Neural cell (in vitro differentiated cells): ENCODE measurements at regions not wholly inside any gene's neighbourhood (a gene's known extent, or its start where the extent isn't known, plus 50 kb on each side); places are given as distances from the start of the nearest gene placed in this dataset.

Experiments used
- H2AFZ ChIP-seq: fragments of 200-600, 300-800 bp; sonication (generic), shearing (Covaris generic); 2 replicates; pipeline ENCODE4 v1.6.0; 2014; ENCODE audit warnings: low read depth, mild to moderate bottlenecking, antibody characterized with exemption, low read length, moderate library complexity
- H3F3A ChIP-seq: fragments of 200-600 bp; shearing (Covaris generic); 2 replicates; pipeline ENCODE4 v1.6.1; 2016; ENCODE audit warnings: mild to moderate bottlenecking, moderate library complexity, mixed read lengths, antibody characterized with exemption, low read length; ENCODE audit not compliant: insufficient read depth, poor library complexity, severe bottlenecking
- H3K27ac ChIP-seq: fragments of 200-600, 300-800 bp; sonication (generic), shearing (Covaris generic); 2 replicates; pipeline ENCODE4 v1.5.1; 2014; ENCODE audit warnings: mild to moderate bottlenecking, low read length, moderate library complexity
- H3K27me3 ChIP-seq: fragments of 300-800, 200-600 bp; sonication (generic), shearing (Covaris generic); 2 replicates; pipeline ENCODE4 v1.6.0; 2014; ENCODE audit warnings: mild to moderate bottlenecking, low read depth, low read length, moderate library complexity; ENCODE audit not compliant: insufficient read depth
- H3K36me3 ChIP-seq: fragments of 300-800, 200-600 bp; sonication (generic), shearing (Covaris generic); 2 replicates; pipeline ENCODE4 v1.5.1; 2014; ENCODE audit warnings: mild to moderate bottlenecking, antibody characterized with exemption, low read length, moderate library complexity; ENCODE audit not compliant: insufficient read depth
- H3K4me2 ChIP-seq: fragments of 300-800, 200-600 bp; sonication (generic), shearing (Covaris generic); 2 replicates; pipeline ENCODE4 v1.6.0; 2014; ENCODE audit warnings: mild to moderate bottlenecking, low read length
- H3K4me3 ChIP-seq: fragments of 300-800, 200-600 bp; sonication (generic), shearing (Covaris generic); 2 replicates; pipeline ENCODE4 v1.5.1; 2014; ENCODE audit warnings: mild to moderate bottlenecking, low read length, moderate library complexity
- H3K79me2 ChIP-seq: fragments of 200-600 bp; shearing (Covaris generic); replicated peaks from 2 replicates; pipeline ENCODE4 v1.6.0; 2014; ENCODE audit warnings: mild to moderate bottlenecking, low read length, moderate library complexity; ENCODE audit not compliant: insufficient read depth
- H3K9ac ChIP-seq: fragments of 300-800, 200-600 bp; sonication (generic), shearing (Covaris generic); 2 replicates; pipeline ENCODE4 v1.6.1; 2016; ENCODE audit warnings: mild to moderate bottlenecking, low read length, mixed read lengths
- H3K9me2 ChIP-seq: fragments of 200-600 bp; shearing (Covaris generic); 2 replicates; pipeline ENCODE4 v1.6.1; 2016; ENCODE audit warnings: mild to moderate bottlenecking, low read length, mixed read lengths; ENCODE audit not compliant: insufficient read depth
- H3K9me3 ChIP-seq: fragments of 200-600, 300-800 bp; sonication (generic), shearing (Covaris generic); 2 replicates; pipeline ENCODE4 v1.6.1; 2016; ENCODE audit warnings: mild to moderate bottlenecking, mixed run types, low read length, moderate library complexity, mixed read lengths
- H4K20me1 ChIP-seq: fragments of 200-600 bp; shearing (Covaris generic); 2 replicates; pipeline ENCODE4 v1.6.1; 2016; ENCODE audit warnings: mild to moderate bottlenecking, mixed run types; ENCODE audit not compliant: insufficient read depth
- CTCF ChIP-seq: fragments of 450-650 bp; IDR thresholded peaks from 2 replicates; pipeline ENCODE4 v1.5.1; 2014; ENCODE audit warnings: antibody characterized with exemption, mild to moderate bottlenecking, moderate library complexity; ENCODE audit not compliant: poor library complexity, severe bottlenecking
- EP300 ChIP-seq: fragments of 450-650 bp; conservative IDR thresholded peaks from 2 replicates; pipeline ENCODE4 v1.6.1; 2014; ENCODE audit warnings: antibody characterized with exemption, mild to moderate bottlenecking, moderate library complexity; ENCODE audit not compliant: poor library complexity, severe bottlenecking
- EZH2 ChIP-seq: fragments of 200-600, 300-800 bp; shearing (Covaris generic), sonication (generic); IDR thresholded peaks from 2 replicates; pipeline ENCODE4 v1.6.1; 2014; ENCODE audit warnings: antibody characterized with exemption, low read length, borderline replicate concordance, mild to moderate bottlenecking; ENCODE audit not compliant: insufficient read depth, poor library complexity, severe bottlenecking
- MXI1 ChIP-seq: fragments of 450-650 bp; conservative IDR thresholded peaks from 2 replicates; pipeline ENCODE4 v1.6.1; 2014; ENCODE audit warnings: antibody characterized with exemption, mild to moderate bottlenecking; ENCODE audit not compliant: poor library complexity, severe bottlenecking
- POLR2AphosphoS5 ChIP-seq: IDR thresholded peaks from 2 replicates; pipeline ENCODE4 v1.6.1; 2012
- RAD21 ChIP-seq: fragments of 450-650 bp; conservative IDR thresholded peaks from 2 replicates; pipeline ENCODE4 v1.6.1; 2014; ENCODE audit warnings: antibody characterized with exemption, mild to moderate bottlenecking, moderate library complexity
- REST ChIP-seq: IDR thresholded peaks from 2 replicates; pipeline ENCODE4 v1.6.1; 2012; ENCODE audit warnings: borderline replicate concordance
- SMC3 ChIP-seq: fragments of 450-650 bp; conservative IDR thresholded peaks from 2 replicates; pipeline ENCODE4 v1.6.1; 2014; ENCODE audit warnings: antibody characterized with exemption, mild to moderate bottlenecking, moderate library complexity; ENCODE audit not compliant: poor library complexity
- TAF1 ChIP-seq: IDR thresholded peaks from 2 replicates; pipeline ENCODE4 v1.6.1; 2012; ENCODE audit warnings: low read depth

- Histone ChIP-seq H3K79me2 (no peaks in the 10 kb centered on the region), H3F3A (no peaks in the 10 kb centered on the region), H3K4me3 (no peak overlapping the region), H3K36me3 (no peaks in the 10 kb centered on the region), H3K9me2 (no peaks in the 10 kb centered on the region), H3K27ac (no peak overlapping the region), H3K27me3 (no peaks in the 10 kb centered on the region), H4K20me1 (no peaks in the 10 kb centered on the region), H3K4me2 (no peak overlapping the region), H3K9ac (no peak overlapping the region), H3K9me3 (no peaks in the 10 kb centered on the region), H2AFZ (no peak overlapping the region)
- TF ChIP-seq EZH2 = no peak
- TF ChIP-seq MXI1 = no peak
- no peak for TF ChIP-seq EP300
- no peak for TF ChIP-seq TAF1
- no peak for TF ChIP-seq POLR2AphosphoS5
- TF ChIP-seq RAD21 = no peak
- TF ChIP-seq CTCF = no peak
- no peak for TF ChIP-seq SMC3
These were observed 92.5 kb upstream of the PRR5 start for GRCh38 chr22:44609400-44609988.

GRCh38 chr22:44608597-44609399 lies 93.2 kb upstream of the PRR5 start:
- Histone ChIP-seq H4K20me1 (no peaks in the 10 kb centered on the region), H3K9ac (no peak overlapping the region), H3K79me2 (no peaks in the 10 kb centered on the region), H3K36me3 (no peaks in the 10 kb centered on the region), H3K27ac (no peak overlapping the region), H3K9me3 (no peaks in the 10 kb centered on the region), H3K9me2 (no peaks in the 10 kb centered on the region), H2AFZ (no peak overlapping the region), H3K4me2 (no peak overlapping the region), H3K27me3 (no peaks in the 10 kb centered on the region), H3F3A (no peaks in the 10 kb centered on the region), H3K4me3 (no peak overlapping the region)
- TF ChIP-seq TAF1 = no peak
- TF ChIP-seq CTCF = no peak
- no peak for TF ChIP-seq POLR2AphosphoS5
- TF ChIP-seq REST = no peak
- no peak for TF ChIP-seq EP300
- no peak for TF ChIP-seq MXI1
- no peak for TF ChIP-seq RAD21
- TF ChIP-seq SMC3 = no peak
- TF ChIP-seq EZH2 = no peak
